Activated CD8-positive, alpha-beta memory T cell treated with anti-CD3 and anti-CD28 coated beads, Interleukin-2, amount 50 U/mL, for 4 hours (primary cell): ENCODE measurements at regions not wholly inside any gene's neighbourhood (a gene's known extent, or its start where the extent isn't known, plus 50 kb on each side); places are given as distances from the start of the nearest gene placed in this dataset.
"Not testable (repeated sequence)": the region's sequence is repeated elsewhere in the genome, so short reads cannot be mapped to it uniquely, and the experiment has no call there.

ENCODE experiments used
- DNase-seq: peaks from one replicate; pipeline ENCODE4 v3.0.0-alpha.2; 2020

DNA sequence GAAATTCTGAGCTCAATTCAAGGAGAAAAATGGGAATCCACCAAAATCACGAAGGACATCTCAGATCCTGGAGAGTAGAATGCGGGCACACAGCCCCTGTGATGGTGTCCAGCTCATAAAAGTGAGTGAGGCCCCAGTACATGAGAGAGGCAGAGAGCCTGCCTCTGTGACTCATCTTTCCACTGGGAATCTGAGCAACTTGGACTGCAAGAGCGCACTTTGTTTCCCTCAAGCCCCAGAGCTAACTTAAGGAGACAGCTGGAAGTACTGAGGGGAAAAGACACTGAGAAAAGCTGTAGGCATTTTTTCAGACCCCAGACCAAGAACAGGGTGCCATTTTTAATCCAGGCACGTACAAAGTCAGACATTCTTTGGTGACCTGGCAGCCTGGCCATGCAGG, 273.7 kb downstream of the C11orf87 start:
- DNase-seq: no peak

GRCh38 chr11:109696191-109696897, 274.4 kb downstream of the C11orf87 start:
- no peak for DNase-seq

- DNase-seq: no peak
Measured at GRCh38 chr11:109697140-109697843, 275.3 kb downstream of the C11orf87 start.

DNA sequence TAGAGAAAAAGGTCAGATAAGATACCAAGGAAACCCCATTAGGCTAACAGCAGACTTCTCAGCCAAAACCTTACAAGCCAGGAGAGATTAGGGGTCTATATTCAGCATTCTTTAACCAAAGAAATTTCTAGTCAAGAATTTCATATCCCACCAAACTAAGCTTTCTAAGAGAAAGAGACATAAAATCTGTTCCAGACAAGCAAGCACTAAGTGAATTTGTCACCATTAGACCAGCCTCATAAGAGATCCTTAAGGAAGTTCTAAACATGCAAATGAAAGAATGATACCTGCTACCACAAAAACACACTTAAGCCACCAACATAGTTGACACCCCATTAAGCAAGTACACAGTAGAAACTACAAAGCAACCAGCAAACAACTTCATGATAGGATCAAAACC, 276.2 kb downstream of the C11orf87 start:
- no peak for DNase-seq

DNA sequence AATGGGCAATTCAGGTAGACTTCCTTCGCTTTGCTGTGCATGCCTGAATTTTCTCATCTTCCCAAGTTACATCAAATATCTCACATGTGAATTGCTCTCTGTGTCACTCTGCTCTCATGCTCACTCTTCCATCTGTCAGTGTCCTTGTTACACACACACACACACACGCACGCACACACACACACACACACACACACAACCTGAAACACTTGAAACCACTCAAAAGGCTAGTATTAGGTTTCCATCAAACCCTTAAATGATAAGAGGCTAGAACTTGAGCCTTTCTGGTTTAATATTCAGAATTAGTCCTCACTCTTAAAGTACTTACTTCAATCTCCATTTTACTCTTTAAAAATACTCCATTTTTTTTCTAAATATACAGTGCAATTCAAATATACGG, 282.4 kb downstream of the C11orf87 start:
- no peak for DNase-seq

DNA sequence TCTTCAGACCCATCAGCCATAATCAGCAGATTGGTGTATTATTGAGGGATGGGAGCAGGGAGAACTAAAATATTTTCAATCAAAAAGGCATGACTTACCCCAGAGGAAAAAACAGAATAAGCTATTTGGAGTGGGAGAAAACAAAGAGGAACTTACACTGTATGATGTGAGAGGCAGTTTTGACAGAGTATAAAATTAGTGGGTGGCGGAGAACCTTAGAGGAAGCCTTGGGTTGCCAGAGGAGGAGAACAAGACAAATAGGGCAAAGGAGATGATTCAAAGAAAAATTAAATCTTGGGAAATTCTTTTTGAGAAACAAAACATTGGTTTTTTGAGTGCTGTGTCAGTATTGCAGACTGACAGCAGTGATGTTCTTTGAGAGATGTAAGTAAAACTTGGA, 285.0 kb downstream of the C11orf87 start:
- DNase-seq: no peak

- DNase-seq: no peak
Measured at GRCh38 chr11:109707411-109707810, 285.4 kb downstream of the C11orf87 start.

DNA sequence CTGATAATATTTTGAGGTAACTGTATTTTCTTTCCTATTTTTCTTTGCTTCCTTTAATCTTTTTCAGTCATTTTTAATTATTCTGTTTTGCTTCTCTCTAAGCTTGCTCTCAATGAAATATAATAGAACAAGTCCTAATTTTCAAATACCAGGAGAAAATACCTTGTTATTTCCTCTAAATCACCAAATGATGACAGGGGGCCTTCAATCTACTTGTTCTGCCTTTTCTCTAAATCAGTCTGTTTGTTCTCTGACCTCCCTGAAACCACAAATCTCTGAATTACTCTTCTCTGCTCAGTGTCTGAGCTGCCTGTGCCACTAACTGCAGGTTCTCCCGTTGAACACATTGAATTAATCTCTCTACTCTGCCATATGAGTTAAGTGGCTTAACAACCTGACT, 286.2 kb downstream of the C11orf87 start:
- no peak for DNase-seq

DNA sequence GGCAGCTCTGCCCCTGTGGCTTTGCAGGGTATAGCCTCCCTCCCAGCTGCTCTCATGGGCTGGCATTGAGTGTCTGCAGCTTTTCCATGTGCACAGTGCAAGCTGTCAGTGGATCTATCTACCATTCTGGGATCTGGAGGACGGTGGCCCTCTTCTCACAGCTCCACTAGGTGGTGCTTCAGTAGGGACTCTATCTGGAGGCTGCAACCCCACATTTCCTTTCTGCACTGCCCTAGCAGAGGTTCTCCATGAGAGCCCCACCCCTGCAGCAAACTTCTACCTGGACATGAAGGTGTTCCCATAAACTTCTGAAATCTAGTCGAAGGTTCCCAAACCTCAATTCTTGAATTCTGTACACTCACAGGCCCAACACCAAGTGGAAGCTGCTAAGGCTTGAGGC, 292.5 kb downstream of the C11orf87 start:
- DNase-seq: not testable (repeated sequence)

- not testable (repeated sequence) for DNase-seq
Measured at GRCh38 chr11:109715424-109715823, 293.4 kb downstream of the C11orf87 start.

DNA sequence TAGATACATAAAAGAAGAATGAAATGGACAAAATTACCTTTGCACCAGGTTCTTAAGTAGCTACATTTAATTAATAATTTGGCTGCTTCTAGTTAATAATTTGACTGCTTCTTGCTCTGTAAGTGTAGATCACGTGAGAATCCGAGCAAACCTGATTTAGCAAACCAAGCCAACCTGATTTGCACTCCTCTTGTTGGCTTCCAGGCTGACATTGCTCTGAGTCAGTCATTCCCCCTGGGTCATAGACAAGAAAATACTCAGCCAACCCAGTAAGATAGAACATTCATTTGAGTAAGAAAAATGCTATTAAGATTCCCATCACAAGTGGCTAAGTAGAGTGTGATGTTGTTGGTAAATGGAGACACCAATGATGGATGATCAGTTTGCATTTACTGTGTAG, 304.1 kb downstream of the C11orf87 start:
- no peak for DNase-seq

DNA sequence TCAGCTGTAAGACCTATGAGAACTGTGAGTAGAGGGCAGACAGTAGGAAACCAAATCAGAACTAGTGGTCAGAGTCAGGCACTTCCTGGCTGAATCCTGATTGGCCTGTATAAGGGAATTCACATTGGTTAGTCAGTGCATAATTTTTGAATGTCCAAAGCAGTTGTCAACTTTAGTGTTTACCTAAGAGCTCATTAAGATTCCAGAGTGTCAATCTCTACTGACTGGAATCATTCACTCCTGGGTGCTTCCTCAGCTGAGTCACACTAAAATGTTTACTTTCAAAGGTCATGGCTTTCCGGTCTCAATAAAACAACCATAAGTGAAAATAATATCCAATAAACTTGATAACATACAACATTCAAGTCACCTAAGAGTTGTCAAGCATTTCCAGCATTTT, 306.1 kb downstream of the C11orf87 start:
- DNase-seq: no peak

DNA sequence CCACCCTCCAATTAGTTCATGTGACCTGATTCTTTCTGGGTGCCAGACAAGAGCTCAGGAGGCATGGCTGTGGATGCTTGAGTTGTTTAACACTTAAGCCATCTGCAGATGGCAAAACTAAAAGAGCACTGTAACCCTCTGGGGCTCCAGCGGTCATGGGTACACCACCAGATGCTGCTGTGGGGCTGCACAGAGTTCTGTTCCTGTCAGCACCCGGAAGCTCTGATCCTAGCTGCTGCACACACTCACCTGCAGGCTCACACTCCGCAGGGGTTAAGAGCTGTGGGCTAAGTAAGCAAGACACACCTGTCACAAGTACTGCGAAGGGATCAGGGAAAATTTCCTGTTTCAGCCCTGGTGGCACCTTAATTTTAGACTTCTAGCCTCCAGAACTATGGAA, 307.8 kb downstream of the C11orf87 start:
- DNase-seq: no peak

GRCh38 chr11:109730669-109731068, 308.7 kb downstream of the C11orf87 start:
- no peak for DNase-seq

GRCh38 chr11:109731451-109731850, 309.5 kb downstream of the C11orf87 start:
- no peak for DNase-seq

- no peak for DNase-seq
Measured at GRCh38 chr11:109733245-109733644, 311.3 kb downstream of the C11orf87 start.

DNA sequence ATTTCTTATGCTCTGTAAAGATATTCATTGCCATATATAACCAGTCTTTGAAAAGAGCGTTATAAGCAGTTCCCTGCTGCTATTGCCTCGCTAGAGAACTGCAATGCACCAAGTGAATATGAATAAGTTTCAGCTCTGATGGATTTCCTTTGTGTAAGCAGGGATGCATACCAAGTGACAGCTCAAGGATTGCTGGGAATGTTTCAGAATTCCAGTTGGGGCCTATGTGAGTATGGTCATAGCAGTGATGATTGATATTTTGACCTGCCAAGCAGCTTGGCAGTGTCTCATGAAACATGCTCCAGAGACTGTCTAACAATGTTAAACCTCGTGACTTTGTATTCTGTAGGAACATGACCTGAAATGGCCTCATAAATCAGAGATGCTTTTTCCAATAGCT, 312.6 kb downstream of the C11orf87 start:
- no peak for DNase-seq

DNA sequence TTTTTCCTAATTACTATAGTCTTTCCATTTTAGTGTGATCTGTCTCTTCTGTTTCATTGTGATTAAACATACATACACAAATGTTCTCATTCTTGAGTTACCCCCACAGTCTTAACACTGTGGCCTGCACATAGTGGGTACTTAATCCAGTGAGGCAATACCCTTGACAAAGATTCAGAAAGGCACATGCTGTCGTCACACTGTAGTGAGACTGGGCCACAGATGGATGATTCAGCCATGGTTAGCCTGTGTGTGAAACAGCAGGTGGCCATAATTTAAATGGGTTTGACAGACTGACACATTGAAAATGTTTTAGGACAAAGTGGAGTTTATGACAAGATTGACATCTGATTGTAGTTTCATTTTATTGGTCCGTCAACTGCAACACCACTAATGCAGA, 313.1 kb downstream of the C11orf87 start:
- DNase-seq: no peak

DNA sequence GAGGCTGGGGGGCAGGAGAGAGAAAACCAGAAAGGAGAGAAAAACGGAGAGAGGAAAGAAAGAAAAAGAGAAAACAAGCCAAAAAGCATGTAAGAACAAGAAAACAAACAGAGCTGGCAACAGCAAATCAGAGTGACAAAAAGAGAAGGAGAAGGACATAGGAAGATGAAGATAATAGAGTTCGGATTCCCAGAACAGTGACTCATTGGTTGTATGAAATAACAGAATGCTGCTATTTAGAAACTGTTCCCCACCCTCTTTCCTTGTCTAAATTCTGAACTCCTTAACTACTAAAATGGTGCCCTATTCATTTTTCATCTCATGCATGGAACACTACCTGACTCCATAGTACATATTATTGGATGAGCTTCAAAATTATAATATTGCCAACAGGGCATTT, 317.4 kb downstream of the C11orf87 start:
- no peak for DNase-seq

GRCh38 chr11:109745996-109746625, 324.1 kb downstream of the C11orf87 start:
- DNase-seq: no peak

- no peak for DNase-seq
Measured at GRCh38 chr11:109747839-109748238, 325.8 kb downstream of the C11orf87 start.

DNA sequence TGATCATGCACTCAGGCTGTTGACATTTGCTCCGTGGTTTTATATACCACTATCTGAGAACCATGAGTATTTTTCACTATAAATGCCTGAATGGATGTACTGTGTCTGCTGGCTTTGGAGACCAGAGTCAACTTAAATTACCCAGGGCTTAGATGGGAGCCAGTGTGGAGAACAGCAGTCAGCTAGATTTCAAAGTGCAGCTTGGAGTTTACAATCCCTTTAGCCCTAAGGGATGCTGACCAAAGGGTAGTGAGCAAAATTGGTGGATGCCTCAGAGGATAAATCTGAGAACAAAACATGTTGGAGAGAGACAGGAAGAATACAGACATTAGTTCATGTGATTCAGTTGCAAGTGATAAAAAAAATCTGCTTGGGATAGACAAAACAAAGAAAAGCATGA, 327.5 kb downstream of the C11orf87 start:
- DNase-seq: no peak

GRCh38 chr11:109750964-109751363, 329.0 kb downstream of the C11orf87 start:
- no peak for DNase-seq

DNA sequence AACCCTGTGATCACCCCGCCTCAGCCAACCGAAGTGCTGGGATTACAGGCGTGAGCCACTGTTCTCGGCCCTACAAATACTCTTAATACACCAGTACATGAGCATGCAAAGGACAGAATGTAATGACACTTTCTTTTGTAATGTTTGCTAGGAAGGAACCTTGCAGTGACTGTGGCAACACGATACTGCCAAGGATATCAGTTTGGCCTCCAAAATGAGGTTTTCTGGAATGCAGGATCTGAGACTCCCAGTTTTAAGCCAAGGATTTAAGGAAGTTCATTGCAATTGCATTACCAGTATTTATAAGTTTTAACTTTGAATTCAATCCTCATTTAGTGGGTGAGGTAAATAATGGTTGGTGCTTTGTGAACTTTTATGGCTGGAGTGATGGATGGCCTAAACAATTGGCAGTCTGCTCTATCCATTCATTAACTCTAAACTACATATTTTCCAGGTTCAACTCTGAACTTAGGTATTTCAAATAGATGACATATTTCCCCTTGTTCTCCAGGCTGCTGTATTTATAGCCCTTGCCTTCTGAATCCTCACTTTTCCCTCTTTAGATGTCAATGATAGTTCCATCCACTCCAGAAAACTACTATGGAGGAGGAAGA, 330.3 kb downstream of the C11orf87 start:
- no peak for DNase-seq
